Stimulated activated CD4-positive, alpha-beta T cell treated with anti-CD3 and anti-CD28 coated beads, Interleukin-2, amount 100 ng/mL, for 24 hours (primary cell): ENCODE measurements at regions not wholly inside any gene's neighbourhood (a gene's known extent, or its start where the extent isn't known, plus 50 kb on each side); places are given as distances from the start of the nearest gene placed in this dataset.
"Not testable (repeated sequence)": the region's sequence is repeated elsewhere in the genome, so short reads cannot be mapped to it uniquely, and the experiment has no call there.

ENCODE experiments used
- DNase-seq, 2 donors: peaks; one replicate each; pipeline ENCODE4 v3.0.0-alpha.2; 2020

- no peak for DNase-seq
These were observed 1026.1 kb downstream of the SLC6A15 start for GRCh38 chr12:83886479-83886878.

GRCh38 chr12:83870921-83871599 is 1041.5 kb downstream of the SLC6A15 start:
- not testable (repeated sequence) for DNase-seq

- DNase-seq: no peak
These were observed 1046.1 kb downstream of the SLC6A15 start for GRCh38 chr12:83866477-83866876.

GRCh38 chr12:83865431-83865830 is 1047.2 kb downstream of the SLC6A15 start:
- no peak for DNase-seq

- DNase-seq: no peak
These were observed 1048.5 kb downstream of the SLC6A15 start for GRCh38 chr12:83864054-83864453.

GRCh38 chr12:83859021-83859420 is 1053.6 kb downstream of the SLC6A15 start:
- DNase-seq: no peak

GRCh38 chr12:83856803-83857202 is 1055.8 kb downstream of the SLC6A15 start:
- no peak for DNase-seq

GRCh38 chr12:83850531-83850930 is 1062.1 kb downstream of the SLC6A15 start:
- no peak for DNase-seq

- no peak for DNase-seq
These were observed 1063.9 kb downstream of the SLC6A15 start for GRCh38 chr12:83848702-83849101.

GRCh38 chr12:83843541-83843940 is 1069.1 kb downstream of the SLC6A15 start:
- DNase-seq: no peak

- DNase-seq: no peak
These were observed 1071.0 kb downstream of the SLC6A15 start for GRCh38 chr12:83841620-83842019.

GRCh38 chr12:83827860-83828259 is 1084.7 kb downstream of the SLC6A15 start:
- no peak for DNase-seq

GRCh38 chr12:83827193-83827592 is 1085.4 kb downstream of the SLC6A15 start:
- DNase-seq: no peak

GRCh38 chr12:83826112-83826511 is 1086.5 kb downstream of the SLC6A15 start:
- DNase-seq: peak; percentile 28 to 54

GRCh38 chr12:83823386-83824045 is 1089.1 kb downstream of the SLC6A15 start:
- DNase-seq: peak; percentile 26 to 41

- no peak for DNase-seq
These were observed 1090.6 kb downstream of the SLC6A15 start for GRCh38 chr12:83821967-83822366.

- DNase-seq: no peak
These were observed 1093.7 kb downstream of the SLC6A15 start for GRCh38 chr12:83818881-83819280.

GRCh38 chr12:83817730-83818129 is 1094.9 kb downstream of the SLC6A15 start:
- no peak for DNase-seq

GRCh38 chr12:83808591-83808990 is 1104.0 kb downstream of the SLC6A15 start:
- no peak for DNase-seq

GRCh38 chr12:83807871-83808270 is 1104.7 kb downstream of the SLC6A15 start:
- no peak for DNase-seq

- no peak for DNase-seq
These were observed 1106.7 kb downstream of the SLC6A15 start for GRCh38 chr12:83805873-83806272.

GRCh38 chr12:83805156-83805772 is 1107.3 kb downstream of the SLC6A15 start:
- no peak for DNase-seq

GRCh38 chr12:83801972-83802371 is 1110.6 kb downstream of the SLC6A15 start:
- DNase-seq: no peak

- DNase-seq: no peak
These were observed 1112.6 kb downstream of the SLC6A15 start for GRCh38 chr12:83800022-83800421.
